A549 (cell line): ENCODE measurements at regions not wholly inside any gene's neighbourhood (a gene's known extent, or its start where the extent isn't known, plus 50 kb on each side); places are given as distances from the start of the nearest gene placed in this dataset.

Experiments
- ATAC-seq, 2 experiments: fragments of 200-7000 bp in 1 of 2; fragments of >200 bp in 1 of 2; cut with Nextera tagmentation in 1 of 2; cut with Tn5 transposase in 1 of 2; 3 replicates each; pipeline versions ENCODE4 v1.8.0 to v1.9.1; 2018 to 2020; ENCODE audit warnings: mild to moderate bottlenecking in 1 of 2, moderate library complexity in 1 of 2
- CTCF ChIA-PET: fragments of 300-600 bp; sonication (Branson Sonifier 250); formaldehyde crosslinking; extraction: SDS; loops from one replicate; lab custom pipeline; 2021; ENCODE audit warnings: antibody characterized with exemption, inconsistent platforms; lab: Yijun Ruan, JAX
- POLR2A ChIA-PET: fragments of 350-600 bp; formaldehyde crosslinking; extraction: SDS; loops from one replicate; lab custom pipeline; 2021; ENCODE audit warnings: antibody characterized with exemption, inconsistent platforms; lab: Yijun Ruan, JAX
- DNase-seq, 2 experiments: peaks; one replicate each; pipeline versions ENCODE4 v3.0.0 to v3.0.0-alpha.2; 2011 to 2016; ENCODE audit warnings: low read depth in 1 of 2, low spot score in 1 of 2
- FAIRE-seq: peaks from 2 replicates; lab custom pipeline; 2011; peaks lifted over from hg19 to GRCh38; lab: Jason Lieb, UNC
- H3K27ac ChIP-seq, 2 experiments: fragments of >200 bp; sonication (Bioruptor Twin); formaldehyde crosslinking; 3 replicates each; pipeline ENCODE4 v1.5.1; 2016 to 2017
- H3K4me1 ChIP-seq: fragments of >200 bp; sonication (Bioruptor Twin); formaldehyde crosslinking; 3 replicates; pipeline ENCODE4 v1.6.1; 2016
- H3K4me2 ChIP-seq: fragments of >200 bp; sonication (Bioruptor Twin); formaldehyde crosslinking; 3 replicates; pipeline ENCODE4 v1.6.1; 2016
- H3K4me3 ChIP-seq: fragments of >200 bp; sonication (Bioruptor Twin); formaldehyde crosslinking; 3 replicates; pipeline ENCODE4 v1.5.1; 2016
- H3K9me3 ChIP-seq: fragments of >200 bp; sonication (Bioruptor Twin); formaldehyde crosslinking; 3 replicates; pipeline ENCODE4 v1.6.1; 2016
- ATOH8 ChIP-seq: fragments of 250-450 bp; sonication (Bioruptor Pico); IDR thresholded peaks from 2 replicates; pipeline ENCODE4 v1.5.0; 2020; ENCODE audit warnings: low read depth, mild to moderate bottlenecking, moderate library complexity
- BCL3 ChIP-seq: fragments of >200 bp; sonication (Bioruptor Twin); formaldehyde crosslinking; IDR thresholded peaks from 3 replicates; pipeline ENCODE4 v1.6.1; 2016
- BHLHE40 ChIP-seq: IDR thresholded peaks from 2 replicates; pipeline ENCODE4 v1.6.1; 2012; ENCODE audit warnings: low read depth, low read length, inconsistent platforms
- CHD2 ChIP-seq: fragments of 150-350 bp; IDR thresholded peaks from 2 replicates; pipeline ENCODE4 v1.6.1; 2014; ENCODE audit warnings: low read length; ENCODE audit not compliant: partially characterized antibody
- EP300 ChIP-seq, 2 experiments: fragments of >200 bp; sonication (Bioruptor Twin); formaldehyde crosslinking; IDR thresholded peaks; 2 replicates in 1 of 2; 3 replicates in 1 of 2; pipeline ENCODE4 v1.6.1; 2016 to 2017
- HOXA7 ChIP-seq: fragments of 250-450 bp; sonication (Bioruptor Pico); IDR thresholded peaks from 2 replicates; pipeline ENCODE4 v1.5.0; 2020; ENCODE audit warnings: mild to moderate bottlenecking, moderate library complexity
- HOXB5 ChIP-seq: fragments of 250-450 bp; sonication (Bioruptor Pico); IDR thresholded peaks from 2 replicates; pipeline ENCODE4 v1.5.0; 2020; ENCODE audit warnings: mild to moderate bottlenecking, moderate library complexity
- JUN ChIP-seq, 2 experiments: fragments of >200 bp; sonication (Bioruptor Twin); formaldehyde crosslinking; IDR thresholded peaks; 2 replicates in 1 of 2; 3 replicates in 1 of 2; pipeline ENCODE4 v1.6.1; 2016 to 2017
- KDM5A ChIP-seq: fragments of 200-600 bp; sonication (generic); IDR thresholded peaks from 2 replicates; pipeline ENCODE4 v1.6.1; 2016; ENCODE audit warnings: antibody characterized with exemption, mild to moderate bottlenecking
- MAFK ChIP-seq: fragments of 450-650 bp; IDR thresholded peaks from 2 replicates; pipeline ENCODE4 v1.6.1; 2014; ENCODE audit not compliant: partially characterized antibody
- MAZ ChIP-seq: fragments of 150-350 bp; IDR thresholded peaks from 2 replicates; pipeline ENCODE4 v1.6.1; 2014; ENCODE audit warnings: antibody characterized with exemption, low read depth, low read length, borderline replicate concordance
- NFE2L2 ChIP-seq: fragments of 150-350 bp; conservative IDR thresholded peaks from 2 replicates; pipeline ENCODE4 v1.6.1; 2014; ENCODE audit warnings: low read length
- NPAS2 ChIP-seq: fragments of 250-450 bp; sonication (Bioruptor Pico); IDR thresholded peaks from 2 replicates; pipeline ENCODE4 v1.8.0; 2022; ENCODE audit warnings: mild to moderate bottlenecking, moderate library complexity, borderline replicate concordance
- PBX3 ChIP-seq: IDR thresholded peaks from 2 replicates; pipeline ENCODE4 v1.6.1; 2012
- PHF8 ChIP-seq: fragments of 200-600 bp; sonication (generic); IDR thresholded peaks from 2 replicates; pipeline ENCODE4 v1.6.1; 2016; ENCODE audit warnings: low read depth, mild to moderate bottlenecking, antibody characterized with exemption, moderate library complexity, borderline replicate concordance
- RCOR1 ChIP-seq: fragments of 150-350 bp; IDR thresholded peaks from 2 replicates; pipeline ENCODE4 v1.6.1; 2014; ENCODE audit warnings: antibody characterized with exemption, low read length, low read depth
- SMC3 ChIP-seq: fragments of >200 bp; sonication (Bioruptor Twin); formaldehyde crosslinking; IDR thresholded peaks from 3 replicates; pipeline ENCODE4 v1.6.1; 2018; ENCODE audit warnings: inconsistent platforms
- TP53 ChIP-seq: fragments of 250-450 bp; sonication (Bioruptor Pico); IDR thresholded peaks from 2 replicates; pipeline ENCODE4 v1.5.0; 2021; ENCODE audit warnings: mild to moderate bottlenecking, moderate library complexity
- ZC3H11A ChIP-seq: fragments of 450-650 bp; IDR thresholded peaks from 2 replicates; pipeline ENCODE4 v1.6.1; 2014; ENCODE audit warnings: antibody characterized with exemption, mild to moderate bottlenecking
- ZFP36 ChIP-seq: fragments of 450-650 bp; IDR thresholded peaks from 2 replicates; pipeline ENCODE4 v1.6.1; 2014; ENCODE audit warnings: borderline replicate concordance; ENCODE audit not compliant: partially characterized antibody
- ZSCAN20 ChIP-seq: fragments of 250-450 bp; sonication (Bioruptor Pico); IDR thresholded peaks from 2 replicates; pipeline ENCODE4 v1.8.0; 2022; ENCODE audit warnings: mild to moderate bottlenecking, moderate library complexity
- WGBS: methylation state at CpG from one replicate; pipeline ENCODE4 v1.1.6; 2017; ENCODE audit errors: missing lambda C conversion rate; 5-methylcytosine and 5-hydroxymethylcytosine counted together

DNA sequence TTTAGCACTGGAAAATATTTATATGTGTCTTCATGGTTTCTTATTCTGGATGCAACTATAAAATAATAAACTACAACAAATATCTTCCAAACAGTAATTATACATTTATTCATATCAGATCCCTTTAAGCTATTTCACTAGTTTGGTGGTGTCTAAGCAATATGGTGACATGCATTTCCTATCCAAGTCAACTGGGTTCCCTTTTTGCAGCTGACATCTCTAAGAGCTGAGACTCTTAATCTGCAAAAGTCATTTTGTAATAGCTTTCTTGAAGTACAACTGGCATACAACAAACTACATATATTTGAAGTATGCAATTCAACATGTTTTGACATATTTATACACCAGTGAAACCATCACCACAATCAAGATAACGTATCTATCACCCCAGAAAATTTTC is 59.9 kb upstream of the SLC1A4 start:
- no peak for FAIRE-seq
- TF ChIP-seq NPAS2 (CRISPR knock-in tag), result no peak
- POLR2A ChIA-PET, result no interaction called here
- CTCF ChIA-PET, result interaction anchor here (2.4 kb wide), 1 partner anchor 12 kb away, joined by 19 read pairs; no protein-coding TSS in a partner anchor
- no peak for ATAC-seq
- no peak overlapping the region for H3K27ac ChIP-seq
- H3K4me1 ChIP-seq, result no peaks in the 10 kb centered on the region
- H3K4me2 ChIP-seq, result no peak overlapping the region
- peaks cover 19% of the 10 kb centered on the region for H3K9me3 ChIP-seq
- no peak overlapping the region for H3K4me3 ChIP-seq
- 24% methylated on average over 1 of the region's 1 CpG for WGBS
- no peak for DNase-seq

DNA sequence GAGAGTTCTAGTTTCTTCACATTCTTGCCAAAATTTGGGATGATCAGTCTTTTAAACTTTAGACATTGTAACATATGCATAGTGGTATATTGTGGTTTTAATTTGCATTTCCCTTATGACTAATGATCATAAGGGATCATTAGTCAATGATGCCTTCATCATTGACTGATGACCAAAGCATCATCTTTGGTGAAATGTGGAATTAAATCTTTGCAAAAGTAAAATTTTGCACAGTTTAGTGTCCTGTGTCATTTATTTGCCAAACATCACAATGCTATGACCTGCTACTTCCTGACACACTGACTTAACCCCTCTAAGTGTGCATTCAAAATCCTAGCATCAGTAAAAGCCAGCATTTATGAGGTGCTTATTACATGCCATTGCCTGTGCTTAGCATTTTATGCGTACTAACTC is 58.9 kb upstream of the SLC1A4 start:
- Histone ChIP-seq H3K27ac (no peak overlapping the region), H3K4me1 (no peaks in the 10 kb centered on the region), H3K9me3 (peaks cover 15% of the 10 kb centered on the region; the same call in 2 of the 3 replicates), H3K4me3 (no peak overlapping the region), H3K4me2 (no peak overlapping the region)
- ChIA-PET POLR2A (no interaction called here), CTCF (no interaction called here)
- DNase-seq (no peak), ATAC-seq (no peak), FAIRE-seq (no peak)
- 92% methylated on average over 1 of the region's 1 CpG for WGBS
- TF ChIP-seq TP53 (no peak), PHF8 (no peak), BCL3 (no peak), MAZ (no peak), RCOR1 (no peak), NFE2L2 (no peak), ZSCAN20 (CRISPR knock-in tag) (no peak), ZC3H11A (no peak), EP300 (IDR thresholded peaks at IDR 0.05) (no peak), HOXA7 (CRISPR knock-in tag) (no peak), NPAS2 (CRISPR knock-in tag) (no peak), SMC3 (no peak)

GRCh38 chr2:64931246-64932115 is 57.7 kb upstream of the SLC1A4 start:
- Histone ChIP-seq H3K4me2 (no peak overlapping the region), H3K4me3 (no peak overlapping the region), H3K9me3 (peaks cover 24% of the 10 kb centered on the region), H3K4me1 (no peaks in the 10 kb centered on the region), H3K27ac (no peak overlapping the region)
- ATAC-seq (no peak), DNase-seq (no peak), FAIRE-seq (no peak)
- TF ChIP-seq MAZ, result no peak
- TF ChIP-seq HOXB5 (CRISPR knock-in tag), result no peak
- no peak for TF ChIP-seq MAFK
- no peak for TF ChIP-seq BHLHE40
- TF ChIP-seq PBX3, result no peak
- TF ChIP-seq ATOH8 (CRISPR knock-in tag), result no peak
- TF ChIP-seq ZFP36, result no peak
- TF ChIP-seq CHD2, result no peak
- no peak for TF ChIP-seq KDM5A
- no peak for TF ChIP-seq JUN (IDR thresholded peaks at IDR 0.05)
- TF ChIP-seq NPAS2 (CRISPR knock-in tag), result no peak
- CTCF ChIA-PET, result interaction anchor here (1.3 to 1.8 kb wide), 3 partner anchors 10 to 256 kb away, joined by 3 to 10 read pairs (median 3); no protein-coding TSS in a partner anchor
- POLR2A ChIA-PET, result no interaction called here
- WGBS, result 26% methylated on average over 9 of the region's 9 CpGs
